ENCODE measurements at regions not wholly inside any gene's neighbourhood (a gene's known extent, or its start where the extent isn't known, plus 50 kb on each side); places are given as distances from the start of the nearest gene placed in this dataset.

GRCh38 chr1:213714645-213715044, 273.1 kb upstream of the PROX1 start:
- no peaks in the 10 kb centered on the region for H3K36me3 ChIP-seq
- TF ChIP-seq, protein P1, sequence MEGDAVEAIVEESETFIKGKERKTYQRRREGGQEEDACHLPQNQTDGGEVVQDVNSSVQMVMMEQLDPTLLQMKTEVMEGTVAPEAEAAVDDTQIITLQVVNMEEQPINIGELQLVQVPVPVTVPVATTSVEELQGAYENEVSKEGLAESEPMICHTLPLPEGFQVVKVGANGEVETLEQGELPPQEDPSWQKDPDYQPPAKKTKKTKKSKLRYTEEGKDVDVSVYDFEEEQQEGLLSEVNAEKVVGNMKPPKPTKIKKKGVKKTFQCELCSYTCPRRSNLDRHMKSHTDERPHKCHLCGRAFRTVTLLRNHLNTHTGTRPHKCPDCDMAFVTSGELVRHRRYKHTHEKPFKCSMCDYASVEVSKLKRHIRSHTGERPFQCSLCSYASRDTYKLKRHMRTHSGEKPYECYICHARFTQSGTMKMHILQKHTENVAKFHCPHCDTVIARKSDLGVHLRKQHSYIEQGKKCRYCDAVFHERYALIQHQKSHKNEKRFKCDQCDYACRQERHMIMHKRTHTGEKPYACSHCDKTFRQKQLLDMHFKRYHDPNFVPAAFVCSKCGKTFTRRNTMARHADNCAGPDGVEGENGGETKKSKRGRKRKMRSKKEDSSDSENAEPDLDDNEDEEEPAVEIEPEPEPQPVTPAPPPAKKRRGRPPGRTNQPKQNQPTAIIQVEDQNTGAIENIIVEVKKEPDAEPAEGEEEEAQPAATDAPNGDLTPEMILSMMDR (IDR thresholded peaks at IDR 0.05), result no peak
- no peak for DNase-seq
- H3K4me1 ChIP-seq, result no peaks in the 10 kb centered on the region
- no peak overlapping the region for H3K4me3 ChIP-seq
- intact Hi-C loops (cut with DNase I), result no loop called here
- H3K9me3 ChIP-seq, result peaks cover 0 to 9% of the 10 kb centered on the region in 2 donors
- no peak for ATAC-seq
- no peak overlapping the region for H3K27ac ChIP-seq
- no peaks in the 10 kb centered on the region for H3K27me3 ChIP-seq

DNA sequence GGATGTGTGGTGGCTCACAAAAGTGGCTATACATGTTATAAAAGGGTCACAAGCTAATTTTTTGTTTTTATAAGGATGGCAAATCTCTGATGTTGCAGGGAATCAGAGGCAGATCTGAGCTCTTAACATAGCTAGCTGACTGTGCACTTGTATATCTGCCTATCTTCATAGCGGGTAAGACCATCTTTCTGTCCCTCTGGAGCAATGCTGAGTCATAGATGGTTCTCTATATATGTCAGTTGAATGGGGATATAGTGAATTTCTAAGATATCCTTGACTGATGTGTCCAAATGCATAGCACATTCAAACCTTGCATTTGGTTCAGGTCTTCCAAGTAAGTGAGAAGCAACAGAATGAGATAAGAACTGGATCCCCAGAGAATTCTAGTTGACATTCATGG, 272.6 kb upstream of the PROX1 start:
- no peaks in the 10 kb centered on the region for H3K4me1 ChIP-seq
- DNase-seq (no peak), ATAC-seq (no peak)
- no peaks in the 10 kb centered on the region for H3K27me3 ChIP-seq
- H3K27ac ChIP-seq, result no peak overlapping the region
- no peaks in the 10 kb centered on the region for H3K36me3 ChIP-seq
- H3K9me3 ChIP-seq, result peaks cover 0 to 9% of the 10 kb centered on the region in 2 donors
- no peak overlapping the region for H3K4me3 ChIP-seq
- TF ChIP-seq, protein P1 (IDR thresholded peaks at IDR 0.05), result no peak
- intact Hi-C loops (cut with DNase I), result no loop called here

DNA sequence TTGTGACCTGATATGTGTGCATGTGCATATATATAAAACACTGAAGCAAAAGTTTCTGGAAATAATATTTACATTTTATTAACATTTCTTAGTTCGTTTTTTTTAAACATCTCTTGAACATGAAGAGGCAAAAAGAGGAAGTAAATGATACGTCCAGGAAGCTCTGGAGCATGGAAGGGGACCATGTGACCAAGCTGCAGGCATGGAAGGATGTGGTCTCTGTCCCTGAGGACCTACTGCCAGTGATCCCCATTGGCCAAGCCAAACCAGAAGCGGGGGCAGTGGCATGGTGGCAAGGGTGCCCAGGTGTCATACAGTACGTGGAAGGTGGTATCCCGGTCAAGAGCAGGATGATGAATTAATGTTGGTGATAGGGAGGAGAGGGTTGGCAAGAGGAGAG, 268.3 kb upstream of the PROX1 start:
- Histone ChIP-seq H3K9me3 (peaks cover 0 to 2% of the 10 kb centered on the region in 2 donors), H3K27me3 (no peaks in the 10 kb centered on the region), H3K4me1 (no peaks in the 10 kb centered on the region), H3K36me3 (no peaks in the 10 kb centered on the region), H3K27ac (no peak overlapping the region), H3K4me3 (no peak overlapping the region)
- DNase-seq (no peak), ATAC-seq (no peak)
- TF ChIP-seq, protein P1 (IDR thresholded peaks at IDR 0.05), result no peak
- intact Hi-C loops (cut with DNase I), result no loop called here

- no peaks in the 10 kb centered on the region for H3K27me3 ChIP-seq
- DNase-seq (no peak), ATAC-seq (no peak)
- H3K4me3 ChIP-seq, result no peak overlapping the region
- H3K36me3 ChIP-seq, result no peaks in the 10 kb centered on the region
- TF ChIP-seq, protein P1 (IDR thresholded peaks at IDR 0.05), result no peak
- no peak overlapping the region for H3K27ac ChIP-seq
- peaks cover 0 to 3% of the 10 kb centered on the region in 2 donors for H3K4me1 ChIP-seq
- intact Hi-C loops (cut with DNase I), result no loop called here
- peaks cover 0 to 2% of the 10 kb centered on the region in 2 donors for H3K9me3 ChIP-seq
Observed at GRCh38 chr1:213720032-213720431, 267.7 kb upstream of the PROX1 start.

DNA sequence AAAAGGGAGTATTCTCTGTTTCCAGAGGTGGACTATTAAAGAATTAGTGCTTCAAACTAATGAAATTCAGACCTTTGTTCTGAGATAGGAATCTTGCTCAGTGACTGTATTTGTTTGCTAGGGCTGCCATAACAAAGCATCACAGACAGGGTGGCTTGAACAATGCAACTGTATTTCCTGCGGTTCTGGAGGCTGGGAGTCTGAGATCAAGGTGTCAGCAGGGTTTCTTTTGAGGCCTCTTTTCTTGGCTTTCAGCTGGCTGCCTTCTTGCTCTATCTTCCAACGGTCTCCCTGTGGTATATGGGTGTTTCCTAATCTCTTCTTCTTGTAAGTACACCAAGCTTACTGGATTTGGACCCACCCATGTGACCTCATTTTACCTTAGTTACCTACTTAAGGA, 264.6 kb upstream of the PROX1 start:
- peaks cover 0 to 6% of the 10 kb centered on the region in 2 donors for H3K4me1 ChIP-seq
- no peak for DNase-seq
- no peak for ATAC-seq
- H3K27me3 ChIP-seq, result no peaks in the 10 kb centered on the region
- H3K4me3 ChIP-seq, result no peak overlapping the region
- TF ChIP-seq, protein P1 (IDR thresholded peaks at IDR 0.05), result no peak
- peaks cover 0 to 2% of the 10 kb centered on the region in 2 donors for H3K9me3 ChIP-seq
- H3K36me3 ChIP-seq, result no peaks in the 10 kb centered on the region
- intact Hi-C loops (cut with DNase I), result no loop called here
- no peak overlapping the region for H3K27ac ChIP-seq

Measured in left lung (tissue), 4 donors.